Ectodermal cell (in vitro differentiated cells): ENCODE measurements at regions not wholly inside any gene's neighbourhood (a gene's known extent, or its start where the extent isn't known, plus 50 kb on each side); places are given as distances from the start of the nearest gene placed in this dataset.

Experiments
- H3K27ac ChIP-seq: 2 replicates; pipeline ENCODE4 v1.7.0; 2013; ENCODE audit warnings: mild to moderate bottlenecking, low read depth, low read length; ENCODE audit not compliant: insufficient read depth, poor library complexity, severe bottlenecking
- H3K27me3 ChIP-seq: 2 replicates; pipeline ENCODE4 v1.7.0; 2013; ENCODE audit warnings: mild to moderate bottlenecking, low read length; ENCODE audit not compliant: insufficient read depth, control insufficient read depth, poor library complexity, severe bottlenecking
- H3K36me3 ChIP-seq: one replicate; pipeline ENCODE4 v1.7.0; 2013; ENCODE audit warnings: low read length; ENCODE audit not compliant: control insufficient read depth, insufficient read depth
- H3K4me1 ChIP-seq: one replicate; pipeline ENCODE4 v1.7.0; 2013; ENCODE audit warnings: low read length; ENCODE audit not compliant: control insufficient read depth, insufficient read depth
- H3K4me3 ChIP-seq: 2 replicates; pipeline ENCODE4 v1.7.0; 2013; ENCODE audit warnings: low read depth, low read length, control low read depth; ENCODE audit not compliant: insufficient read depth
- H3K9me3 ChIP-seq: 2 replicates; pipeline ENCODE4 v1.7.0; 2013; ENCODE audit warnings: mild to moderate bottlenecking, low read length, moderate library complexity; ENCODE audit not compliant: control insufficient read depth
- WGBS, 2 experiments: methylation state at CpG; one replicate each; pipeline ENCODE4 v1.1.7; 2013; ENCODE audit warnings: missing lambda C conversion rate in 2 of 2; 5-methylcytosine and 5-hydroxymethylcytosine counted together

GRCh38 chr13:85314686-85315085 lies 484.5 kb downstream of the SLITRK6 start:
- Histone ChIP-seq H3K27me3 (no peaks in the 10 kb centered on the region), H3K4me1 (peaks cover 4% of the 10 kb centered on the region), H3K36me3 (no peaks in the 10 kb centered on the region), H3K27ac (no peak overlapping the region), H3K4me3 (no peak overlapping the region), H3K9me3 (no peaks in the 10 kb centered on the region)
- 92 to 96% methylated on average over 2 of the region's 2 CpGs for WGBS, 2 experiments

- Histone ChIP-seq H3K27ac (no peak overlapping the region), H3K9me3 (no peaks in the 10 kb centered on the region), H3K36me3 (no peaks in the 10 kb centered on the region), H3K27me3 (no peaks in the 10 kb centered on the region), H3K4me3 (no peak overlapping the region), H3K4me1 (peaks cover 4% of the 10 kb centered on the region)
- WGBS, 2 experiments = 83 to 86% methylated on average over 6 of the region's 6 CpGs
Observed at GRCh38 chr13:85313761-85314503, 485.3 kb downstream of the SLITRK6 start.

- Histone ChIP-seq H3K4me3 (no peak overlapping the region), H3K27me3 (no peaks in the 10 kb centered on the region), H3K9me3 (no peaks in the 10 kb centered on the region), H3K36me3 (no peaks in the 10 kb centered on the region), H3K4me1 (peaks cover 4% of the 10 kb centered on the region), H3K27ac (no peak overlapping the region)
- 88 to 94% methylated on average over 3 to 4 of the region's 4 CpGs for WGBS, 2 experiments
Observed at GRCh38 chr13:85312071-85312470, 487.1 kb downstream of the SLITRK6 start.

DNA sequence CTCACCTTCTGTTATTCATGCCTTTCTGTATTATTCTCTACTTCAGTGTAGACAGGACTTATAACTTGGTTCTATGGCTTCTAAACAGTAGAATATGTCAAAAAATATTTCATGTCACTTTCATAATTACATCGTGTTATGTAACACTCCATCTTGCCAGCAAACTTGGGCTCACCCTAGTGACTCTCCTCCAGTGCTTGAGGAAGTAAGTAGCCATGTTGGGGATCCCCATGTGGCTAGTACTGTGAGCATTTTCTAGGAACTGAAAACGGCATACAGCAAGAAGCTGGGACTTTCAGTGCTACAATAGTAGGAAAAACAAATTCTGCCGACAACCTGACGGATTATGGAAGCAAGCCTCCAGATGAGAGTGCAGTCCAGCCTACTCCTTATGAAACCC lies 495.6 kb downstream of the SLITRK6 start:
- Histone ChIP-seq H3K4me3 (no peak overlapping the region), H3K27me3 (no peaks in the 10 kb centered on the region), H3K36me3 (no peaks in the 10 kb centered on the region), H3K4me1 (no peaks in the 10 kb centered on the region), H3K9me3 (no peaks in the 10 kb centered on the region), H3K27ac (no peak overlapping the region)
- WGBS, 2 experiments = 67 to 70% methylated on average over 4 of the region's 4 CpGs

DNA sequence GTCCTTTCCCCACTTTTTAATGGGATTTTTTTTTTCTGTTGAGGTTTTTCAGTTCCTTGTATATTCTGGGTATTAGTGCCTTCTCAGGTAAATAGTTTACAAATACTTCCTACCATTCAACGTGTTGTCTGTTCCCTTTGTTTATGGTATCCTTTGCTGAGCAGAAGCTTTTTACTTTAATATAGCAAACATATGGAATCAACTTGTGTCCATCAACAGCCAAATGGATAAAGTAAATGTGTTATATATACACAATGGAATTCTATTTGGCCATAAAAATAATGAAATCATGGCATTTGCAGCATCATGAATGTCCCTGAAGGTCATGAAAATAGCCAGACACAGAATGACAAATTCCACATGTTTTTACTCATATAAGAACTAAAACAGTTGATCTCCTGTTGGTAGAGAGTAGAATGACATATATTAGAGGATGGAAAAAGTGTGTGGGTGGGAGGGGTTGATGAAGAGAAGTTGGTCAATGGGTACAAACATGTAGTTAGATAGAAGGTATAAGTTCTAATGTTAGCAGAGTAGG lies 500.8 kb downstream of the SLITRK6 start:
- Histone ChIP-seq H3K27me3 (no peaks in the 10 kb centered on the region), H3K36me3 (no peaks in the 10 kb centered on the region), H3K27ac (no peak overlapping the region), H3K4me1 (no peaks in the 10 kb centered on the region), H3K9me3 (no peaks in the 10 kb centered on the region), H3K4me3 (no peak overlapping the region)
- 83% methylated on average over 1 of the region's 1 CpG; no CpG with 5 or more reads in 1 of the 2 experiments for WGBS, 2 experiments

GRCh38 chr13:85288698-85289097 lies 510.5 kb downstream of the SLITRK6 start:
- Histone ChIP-seq H3K36me3 (no peaks in the 10 kb centered on the region), H3K27me3 (no peaks in the 10 kb centered on the region), H3K27ac (no peak overlapping the region), H3K9me3 (no peaks in the 10 kb centered on the region), H3K4me3 (no peak overlapping the region), H3K4me1 (no peaks in the 10 kb centered on the region)
- 50 to 51% methylated on average over 1 of the region's 1 CpG for WGBS, 2 experiments

DNA sequence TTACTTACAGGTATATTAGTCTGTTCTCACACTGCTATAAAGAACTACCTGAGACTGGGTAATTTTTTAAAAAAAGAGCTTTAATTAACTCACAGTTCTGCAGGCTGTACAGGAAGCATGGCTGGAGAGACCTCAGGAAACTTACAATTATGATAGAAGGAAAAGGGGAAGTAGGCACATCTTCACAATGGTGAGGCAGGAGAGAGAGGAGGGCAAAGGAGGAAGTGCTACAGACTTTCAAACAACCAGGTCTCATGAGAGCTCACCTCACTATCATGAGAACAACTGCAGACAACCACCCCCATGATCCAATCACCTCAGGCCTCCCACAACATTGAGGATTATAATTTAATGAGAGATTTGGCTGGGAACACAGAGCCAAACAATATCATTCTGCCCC lies 511.7 kb downstream of the SLITRK6 start:
- H3K4me3 ChIP-seq = no peak overlapping the region
- no peaks in the 10 kb centered on the region for H3K36me3 ChIP-seq
- H3K4me1 ChIP-seq = no peaks in the 10 kb centered on the region

DNA sequence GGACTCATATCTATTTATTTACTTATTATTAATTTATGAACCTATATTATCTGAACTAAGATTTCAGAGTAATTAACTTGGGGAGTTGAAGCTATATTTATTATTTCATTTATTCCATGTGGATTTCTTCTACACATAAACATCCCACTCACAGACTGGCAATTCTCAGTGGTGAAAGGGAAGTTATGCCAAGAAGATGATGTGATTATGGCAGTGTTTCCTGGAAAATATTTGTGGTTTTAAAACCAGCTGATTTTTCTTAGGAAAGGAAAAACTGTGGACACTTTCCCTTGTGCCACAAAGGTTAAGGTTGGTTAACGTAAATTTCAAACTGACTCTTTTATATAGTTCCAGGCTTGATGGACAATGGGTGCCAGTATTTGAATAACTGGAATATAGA lies 513.1 kb downstream of the SLITRK6 start:
- Histone ChIP-seq H3K4me3 (no peak overlapping the region), H3K27me3 (no peaks in the 10 kb centered on the region), H3K27ac (no peak overlapping the region), H3K9me3 (no peaks in the 10 kb centered on the region), H3K36me3 (no peaks in the 10 kb centered on the region), H3K4me1 (no peaks in the 10 kb centered on the region)
- 100% methylated on average over 1 of the region's 1 CpG for WGBS, 2 experiments

More for the DNA sequence above, 511.7 kb downstream of the SLITRK6 start:
- Histone ChIP-seq H3K27ac (no peak overlapping the region), H3K27me3 (no peaks in the 10 kb centered on the region), H3K9me3 (no peaks in the 10 kb centered on the region)

DNA sequence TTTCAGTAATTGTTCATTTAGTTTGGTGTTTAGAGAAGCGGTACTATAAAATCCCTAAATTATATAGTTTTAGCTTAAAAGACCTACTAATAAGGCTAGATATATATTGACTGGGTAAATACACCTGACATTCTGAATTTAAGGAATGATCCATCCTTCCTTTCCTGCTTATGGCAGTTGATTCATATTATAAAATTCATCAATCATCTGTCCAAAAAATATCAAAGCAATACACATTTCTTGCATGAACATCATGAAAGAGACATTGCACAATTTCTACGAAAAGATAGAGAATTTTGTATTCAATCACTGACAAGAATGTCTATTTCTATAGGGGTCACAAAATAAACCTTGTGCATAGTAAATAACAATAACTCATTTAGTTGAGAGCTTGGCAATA lies 514.9 kb downstream of the SLITRK6 start:
- Histone ChIP-seq H3K36me3 (no peaks in the 10 kb centered on the region), H3K27ac (no peak overlapping the region), H3K4me3 (no peak overlapping the region), H3K9me3 (no peaks in the 10 kb centered on the region), H3K27me3 (no peaks in the 10 kb centered on the region), H3K4me1 (no peaks in the 10 kb centered on the region)
- WGBS, 2 experiments = 100% methylated on average over 1 of the region's 2 CpGs; no CpG with 5 or more reads in 1 of the 2 experiments

- H3K4me3 ChIP-seq = no peak overlapping the region
- no peak overlapping the region for H3K27ac ChIP-seq
- no peaks in the 10 kb centered on the region for H3K4me1 ChIP-seq
- H3K27me3 ChIP-seq = no peaks in the 10 kb centered on the region
- H3K36me3 ChIP-seq = no peaks in the 10 kb centered on the region
- no peaks in the 10 kb centered on the region for H3K9me3 ChIP-seq
Observed at GRCh38 chr13:85283408-85283807, 515.8 kb downstream of the SLITRK6 start.
